CD14-positive monocyte (primary cell): ENCODE measurements at regions not wholly inside any gene's neighbourhood (a gene's known extent, or its start where the extent isn't known, plus 50 kb on each side); places are given as distances from the start of the nearest gene placed in this dataset.

ENCODE experiments used
- DNase-seq, 3 donors: peaks; one replicate each; pipeline ENCODE4 v3.0.0-alpha.2; 2011 to 2022
- H2AFZ ChIP-seq: 2 replicates; pipeline ENCODE4 v1.6.0; 2012; ENCODE audit warnings: mild to moderate bottlenecking, low read depth, low read length, inconsistent platforms; ENCODE audit not compliant: insufficient read depth, poor library complexity, severe bottlenecking
- H3K27ac ChIP-seq, 2 donors: 1 replicate in 1 of 2; 2 replicates in 1 of 2; pipeline ENCODE4 v1.5.1; 2012 to 2013; ENCODE audit warnings: low read length in 2 of 2, control low read depth in 1 of 2, inconsistent platforms in 1 of 2, low read depth in 1 of 2, mild to moderate bottlenecking in 1 of 2
- H3K27me3 ChIP-seq, 2 donors: one replicate each; pipeline versions ENCODE4 v1.6.0 to v1.6.1; 2011 to 2013; ENCODE audit warnings: low read length in 2 of 2; ENCODE audit not compliant: control insufficient read depth in 2 of 2, insufficient read depth in 2 of 2
- H3K36me3 ChIP-seq, 2 donors: replicated peaks in 1 of 2; 1 replicate in 1 of 2; 2 replicates in 1 of 2; pipeline versions ENCODE4 v1.5.1 to v1.6.1; 2012 to 2013; ENCODE audit warnings: low read length in 2 of 2, control low read depth in 1 of 2, inconsistent platforms in 1 of 2, mild to moderate bottlenecking in 1 of 2; ENCODE audit not compliant: insufficient read depth in 2 of 2, control insufficient read depth in 1 of 2
- H3K4me1 ChIP-seq, 2 donors: 1 replicate in 1 of 2; 2 replicates in 1 of 2; pipeline versions ENCODE4 v1.5.1 to v1.6.1; 2012 to 2013; ENCODE audit warnings: low read length in 2 of 2, control low read depth in 1 of 2, inconsistent platforms in 1 of 2, mild to moderate bottlenecking in 1 of 2, moderate library complexity in 1 of 2; ENCODE audit not compliant: insufficient read depth in 2 of 2, control insufficient read depth in 1 of 2
- H3K4me2 ChIP-seq: replicated peaks from 2 replicates; pipeline ENCODE3; 2012; ENCODE audit warnings: low read length, moderate library complexity, mild to moderate bottlenecking; ENCODE audit not compliant: poor library complexity, severe bottlenecking; ENCODE audit errors: extremely low read depth
- H3K4me3 ChIP-seq, 3 experiments: fragments of 200-600 bp in 1 of 3; sonication (generic) in 1 of 3; replicated peaks in 1 of 3; 1 replicate in 2 of 3; 2 replicates in 1 of 3; pipeline ENCODE4 v1.5.1; 2011 to 2013; ENCODE audit warnings: low read length in 3 of 3, mild to moderate bottlenecking in 3 of 3, control low read depth in 2 of 3, low read depth in 2 of 3, inconsistent platforms in 1 of 3, moderate library complexity in 1 of 3
- H3K79me2 ChIP-seq: 2 replicates; pipeline ENCODE4 v1.6.0; 2012; ENCODE audit warnings: mild to moderate bottlenecking, control low read depth, inconsistent platforms, low read length, moderate library complexity; ENCODE audit not compliant: insufficient read depth
- H3K9ac ChIP-seq: 2 replicates; pipeline ENCODE4 v1.6.0; 2017; ENCODE audit warnings: low read length, mild to moderate bottlenecking; ENCODE audit not compliant: insufficient read depth, poor library complexity, severe bottlenecking
- H3K9me3 ChIP-seq, 2 donors: replicated peaks in 1 of 2; 1 replicate in 1 of 2; 2 replicates in 1 of 2; pipeline versions ENCODE4 v1.5.1 to v1.6.1; 2012 to 2013; ENCODE audit warnings: low read length in 2 of 2, control low read depth in 1 of 2; ENCODE audit not compliant: control insufficient read depth in 1 of 2, insufficient read depth in 1 of 2
- H4K20me1 ChIP-seq: 2 replicates; pipeline ENCODE4 v1.6.0; 2012; ENCODE audit warnings: mild to moderate bottlenecking, low read length, control low read depth, moderate library complexity; ENCODE audit not compliant: insufficient read depth
- H3K27ac Mint-ChIP-seq, 7 donors: one replicate each; pipeline ENCODE4 v1.8.0; 2020; ENCODE audit warnings: mild to moderate bottlenecking in 7 of 7, mixed read lengths in 7 of 7, moderate library complexity in 6 of 7, inconsistent platforms in 2 of 7
- H3K27me3 Mint-ChIP-seq, 3 donors: one replicate each; pipeline ENCODE4 v1.8.0; 2021 to 2022; ENCODE audit warnings: low read depth in 3 of 3, mild to moderate bottlenecking in 3 of 3, mixed read lengths in 3 of 3, moderate library complexity in 3 of 3, inconsistent platforms in 1 of 3
- H3K36me3 Mint-ChIP-seq, 2 donors: one replicate each; pipeline ENCODE4 v1.8.0; 2020; ENCODE audit warnings: mixed read lengths in 2 of 2, inconsistent platforms in 1 of 2, mild to moderate bottlenecking in 1 of 2
- H3K4me1 Mint-ChIP-seq: one replicate; pipeline ENCODE4 v1.8.0; 2020; ENCODE audit warnings: mild to moderate bottlenecking, mixed read lengths
- H3K4me3 Mint-ChIP-seq, 2 donors: one replicate each; pipeline ENCODE4 v1.8.0; 2020; ENCODE audit warnings: mild to moderate bottlenecking in 2 of 2, mixed read lengths in 2 of 2, moderate library complexity in 1 of 2
- H3K9me3 Mint-ChIP-seq, 7 donors: one replicate each; pipeline ENCODE4 v1.8.0; 2020 to 2022; ENCODE audit warnings: mixed read lengths in 7 of 7, mild to moderate bottlenecking in 6 of 7, moderate library complexity in 6 of 7, inconsistent platforms in 2 of 7
- CTCF ChIP-seq: fragments of 200-600 bp; IDR thresholded peaks from one replicate; pipeline ENCODE4 v1.8.0; 2022; ENCODE audit warnings: antibody characterized with exemption, mild to moderate bottlenecking
- WGBS: methylation state at CpG from one replicate; pipeline ENCODE4 v1.1.5; 2013; ENCODE audit warnings: missing lambda C conversion rate; ENCODE audit not compliant: insufficient coverage; 5-methylcytosine and 5-hydroxymethylcytosine counted together
- intact Hi-C, 2 donors: fragments of 100-400 bp; cut with micrococcal nuclease; formaldehyde crosslinking; loops; one replicate each; pipeline versions ENCODE4 v1.15.0 to v1.15.1; 2023

- Histone ChIP-seq H3K4me1 (no peaks in the 10 kb centered on the region), H3K79me2 (no peaks in the 10 kb centered on the region), H3K36me3 (no peaks in the 10 kb centered on the region), H3K27ac (no peak overlapping the region), H3K9me3 (peaks cover 0 to 5% of the 10 kb centered on the region in 2 donors), H3K27me3 (no peaks in the 10 kb centered on the region), H3K4me3 (no peak overlapping the region), H4K20me1 (no peaks in the 10 kb centered on the region), H3K9ac (no peak overlapping the region), H3K4me2 (no peak overlapping the region), H2AFZ (no peak overlapping the region)
- TF ChIP-seq CTCF: no peak
- 75% methylated on average over 2 of the region's 4 CpGs for WGBS
- Mint-ChIP-seq H3K4me1 (no peaks in the 10 kb centered on the region), H3K27ac (no peak overlapping the region), H3K27me3 (peaks cover 0 to 3% (median 0%) of the 10 kb centered on the region in 3 donors), H3K36me3 (no peaks in the 10 kb centered on the region), H3K4me3 (no peak overlapping the region), H3K9me3 (peaks cover 0 to 7% (median 2%) of the 10 kb centered on the region in 7 donors)
- DNase-seq: no peak
- intact Hi-C loops: no loop called here
Observed at GRCh38 chr5:6246820-6247437, 131.4 kb downstream of the MED10 start.

DNA sequence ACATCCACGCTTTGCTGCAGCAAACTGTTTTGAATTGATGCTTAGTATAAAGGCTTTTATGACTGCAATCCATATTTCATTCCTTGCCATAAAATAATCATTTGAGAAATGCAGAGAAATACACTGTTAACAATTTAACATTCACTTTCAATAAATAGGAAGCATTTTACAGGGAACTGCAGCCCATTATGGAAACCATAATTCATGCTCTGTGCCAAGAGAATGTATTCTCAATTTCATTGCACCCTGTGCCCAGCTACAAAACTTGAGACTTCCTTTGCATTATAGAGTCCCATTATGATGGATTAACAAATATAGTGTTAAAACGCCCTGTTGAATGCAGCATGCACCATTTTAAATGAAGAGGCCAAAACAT, 134.0 kb downstream of the MED10 start:
- Histone ChIP-seq H3K9ac (no peak overlapping the region), H3K9me3 (no peaks in the 10 kb centered on the region), H3K27ac (no peak overlapping the region), H3K4me2 (no peak overlapping the region), H3K4me3 (no peak overlapping the region), H3K4me1 (no peaks in the 10 kb centered on the region), H4K20me1 (no peaks in the 10 kb centered on the region), H3K79me2 (no peaks in the 10 kb centered on the region), H2AFZ (no peak overlapping the region), H3K27me3 (no peaks in the 10 kb centered on the region), H3K36me3 (no peaks in the 10 kb centered on the region)
- peaks cover 0 to 3% (median 0%) of the 10 kb centered on the region in 3 donors for H3K27me3 Mint-ChIP-seq
- DNase-seq: no peak
- peaks cover 0 to 2% (median 0%) of the 10 kb centered on the region in 7 donors for H3K9me3 Mint-ChIP-seq
- TF ChIP-seq CTCF: no peak
- no peak overlapping the region for H3K27ac Mint-ChIP-seq
- H3K4me1 Mint-ChIP-seq: no peaks in the 10 kb centered on the region
- intact Hi-C loops: no loop called here
- 100% methylated on average over 1 of the region's 2 CpGs for WGBS
- H3K4me3 Mint-ChIP-seq: no peak overlapping the region
- no peaks in the 10 kb centered on the region for H3K36me3 Mint-ChIP-seq
